ENCODE measurements at regions not wholly inside any gene's neighbourhood (a gene's known extent, or its start where the extent isn't known, plus 50 kb on each side); places are given as distances from the start of the nearest gene placed in this dataset.
"Not testable (repeated sequence)": the region's sequence is repeated elsewhere in the genome, so short reads cannot be mapped to it uniquely, and the experiment has no call there.

GRCh38 chrX:25897758-25898157, 240.4 kb upstream of the MAGEB18 start:
- Histone ChIP-seq H2AFZ (ENCODE audit: low read length) (no peak overlapping the region), H4K20me1 (ENCODE audit: low read length) (no peaks in the 10 kb centered on the region), H3K79me2 (ENCODE audit: low read length) (no peaks in the 10 kb centered on the region), H3F3A (ENCODE audit: low read length, unreplicated experiment) (no peaks in the 10 kb centered on the region), H3K27me3 (ENCODE audit: low read length) (no peaks in the 10 kb centered on the region), H3K4me3 (ENCODE audit: low read length) (no peak overlapping the region), H3K4me2 (ENCODE audit: low read length) (no peak overlapping the region), H3K36me3 (ENCODE audit: low read depth, low read length) (no peaks in the 10 kb centered on the region), H3K9me3 (ENCODE audit: low read length) (no peaks in the 10 kb centered on the region), H3K4me1 (ENCODE audit: insufficient read depth, low read length) (no peaks in the 10 kb centered on the region), H3K9me2 (replicated peaks; ENCODE audit: low read length) (no peaks in the 10 kb centered on the region), H3K27ac (ENCODE audit: low read length) (no peak overlapping the region), H3K9ac (ENCODE audit: low read length) (no peak overlapping the region)
- DNase-seq (no peak), ATAC-seq (no peak)
- ChIA-PET CTCF (no interaction called here), POLR2A (ENCODE audit: unreplicated experiment) (no interaction called here)
- TF ChIP-seq EZH2 (IDR thresholded peaks at IDR 0.05; ENCODE audit: low read length, unreplicated experiment): no peak
- TF ChIP-seq EZH2phosphoT487 (IDR thresholded peaks at IDR 0.05; ENCODE audit: borderline replicate concordance, low read length): no peak
- no TSS peak for BruUV-seq (replicated peaks)
- intact Hi-C loops (cut with micrococcal nuclease): no loop called here

GRCh38 chrX:25905728-25906127, 232.4 kb upstream of the MAGEB18 start:
- H2AFZ ChIP-seq (ENCODE audit: low read length); H3K9ac ChIP-seq (ENCODE audit: low read length); H3K27me3 ChIP-seq (ENCODE audit: low read length); BruUV-seq (replicated peaks); H3K9me3 ChIP-seq (ENCODE audit: low read length); H3K4me3 ChIP-seq (ENCODE audit: low read length); H4K20me1 ChIP-seq (ENCODE audit: low read length); H3F3A ChIP-seq (ENCODE audit: low read length, unreplicated experiment); DNase-seq; H3K4me2 ChIP-seq (ENCODE audit: low read length); CTCF ChIA-PET; H3K79me2 ChIP-seq (ENCODE audit: low read length); ATAC-seq; POLR2A ChIA-PET (ENCODE audit: unreplicated experiment); H3K4me1 ChIP-seq (ENCODE audit: insufficient read depth, low read length); H3K9me2 ChIP-seq (replicated peaks; ENCODE audit: low read length); H3K36me3 ChIP-seq (ENCODE audit: low read depth, low read length); intact Hi-C loops (cut with micrococcal nuclease); H3K27ac ChIP-seq (ENCODE audit: low read length): not testable (repeated sequence)

GRCh38 chrX:25925946-25926345, 212.2 kb upstream of the MAGEB18 start:
- Histone ChIP-seq H3K4me3 (ENCODE audit: low read length) (no peak overlapping the region), H3K27me3 (ENCODE audit: low read length) (no peaks in the 10 kb centered on the region), H3K9ac (ENCODE audit: low read length) (no peak overlapping the region), H3K36me3 (ENCODE audit: low read depth, low read length) (no peaks in the 10 kb centered on the region), H3K27ac (ENCODE audit: low read length) (no peak overlapping the region), H3K4me1 (ENCODE audit: insufficient read depth, low read length) (no peaks in the 10 kb centered on the region), H4K20me1 (ENCODE audit: low read length) (no peaks in the 10 kb centered on the region), H2AFZ (ENCODE audit: low read length) (no peak overlapping the region), H3K9me3 (ENCODE audit: low read length) (no peaks in the 10 kb centered on the region), H3K79me2 (ENCODE audit: low read length) (no peaks in the 10 kb centered on the region), H3F3A (ENCODE audit: low read length, unreplicated experiment) (no peaks in the 10 kb centered on the region), H3K9me2 (replicated peaks; ENCODE audit: low read length) (no peaks in the 10 kb centered on the region), H3K4me2 (ENCODE audit: low read length) (no peak overlapping the region)
- intact Hi-C loops (cut with micrococcal nuclease): no loop called here
- no peak for ATAC-seq
- POLR2A ChIA-PET (ENCODE audit: unreplicated experiment): no interaction called here
- BruUV-seq (replicated peaks): no TSS peak
- DNase-seq: no peak
- CTCF ChIA-PET: no interaction called here
- TF ChIP-seq CTCF (conservative IDR thresholded peaks at IDR 0.05; ENCODE audit: low read depth, low read length) (no peak), EZH2 (IDR thresholded peaks at IDR 0.05; ENCODE audit: low read length, unreplicated experiment) (no peak), EZH2phosphoT487 (IDR thresholded peaks at IDR 0.05; ENCODE audit: borderline replicate concordance, low read length) (no peak)

GRCh38 chrX:25928316-25928715, 209.8 kb upstream of the MAGEB18 start:
- POLR2A ChIA-PET (ENCODE audit: unreplicated experiment): no interaction called here

More at GRCh38 chrX:25928316-25928715, 209.8 kb upstream of the MAGEB18 start:
- no peaks in the 10 kb centered on the region for H3K27me3 ChIP-seq (ENCODE audit: low read length)
- no peak for TF ChIP-seq CTCF (conservative IDR thresholded peaks at IDR 0.05; ENCODE audit: low read depth, low read length)
- no peak for TF ChIP-seq EZH2phosphoT487 (IDR thresholded peaks at IDR 0.05; ENCODE audit: borderline replicate concordance, low read length)
- TF ChIP-seq EZH2 (IDR thresholded peaks at IDR 0.05; ENCODE audit: low read length, unreplicated experiment): no peak
- H3K79me2 ChIP-seq (ENCODE audit: low read length): no peaks in the 10 kb centered on the region
- intact Hi-C loops (cut with micrococcal nuclease): no loop called here
- no peaks in the 10 kb centered on the region for H3F3A ChIP-seq (ENCODE audit: low read length, unreplicated experiment)
- H3K4me1 ChIP-seq (ENCODE audit: insufficient read depth, low read length): no peaks in the 10 kb centered on the region
- H3K27ac ChIP-seq (ENCODE audit: low read length): no peak overlapping the region
- no peaks in the 10 kb centered on the region for H3K9me2 ChIP-seq (replicated peaks; ENCODE audit: low read length)
- ATAC-seq (no peak), DNase-seq (no peak)
- H3K36me3 ChIP-seq (ENCODE audit: low read depth, low read length): no peaks in the 10 kb centered on the region
- H4K20me1 ChIP-seq (ENCODE audit: low read length): no peaks in the 10 kb centered on the region
- H3K4me2 ChIP-seq (ENCODE audit: low read length): no peak overlapping the region
- BruUV-seq (replicated peaks): no TSS peak
- no peak overlapping the region for H3K4me3 ChIP-seq (ENCODE audit: low read length)
- H2AFZ ChIP-seq (ENCODE audit: low read length): no peak overlapping the region
- no peaks in the 10 kb centered on the region for H3K9me3 ChIP-seq (ENCODE audit: low read length)
- no peak overlapping the region for H3K9ac ChIP-seq (ENCODE audit: low read length)
- CTCF ChIA-PET: no interaction called here
